ENCODE measurements at regions not wholly inside any gene's neighbourhood (a gene's known extent, or its start where the extent isn't known, plus 50 kb on each side); places are given as distances from the start of the nearest gene placed in this dataset.
"Not testable (repeated sequence)": the region's sequence is repeated elsewhere in the genome, so short reads cannot be mapped to it uniquely, and the experiment has no call there.

GRCh38 chr4:147247579-147247978 is 233.3 kb upstream of the EDNRA start:
- Mint-ChIP-seq H3K9me3 (peaks cover 5% of the 10 kb centered on the region), H3K27ac (ENCODE audit: unreplicated experiment) (no peak overlapping the region), H3K4me3 (no peak overlapping the region), H3K27me3 (ENCODE audit: low read depth) (no peaks in the 10 kb centered on the region), H3K4me1 (peaks cover 5% of the 10 kb centered on the region), H3K36me3 (ENCODE audit: low read depth) (peaks cover 1% of the 10 kb centered on the region)
- no peak for DNase-seq (ENCODE audit: low read depth, low spot score)
- TF ChIP-seq CTCF (conservative IDR thresholded peaks at IDR 0.05), result no peak

DNA sequence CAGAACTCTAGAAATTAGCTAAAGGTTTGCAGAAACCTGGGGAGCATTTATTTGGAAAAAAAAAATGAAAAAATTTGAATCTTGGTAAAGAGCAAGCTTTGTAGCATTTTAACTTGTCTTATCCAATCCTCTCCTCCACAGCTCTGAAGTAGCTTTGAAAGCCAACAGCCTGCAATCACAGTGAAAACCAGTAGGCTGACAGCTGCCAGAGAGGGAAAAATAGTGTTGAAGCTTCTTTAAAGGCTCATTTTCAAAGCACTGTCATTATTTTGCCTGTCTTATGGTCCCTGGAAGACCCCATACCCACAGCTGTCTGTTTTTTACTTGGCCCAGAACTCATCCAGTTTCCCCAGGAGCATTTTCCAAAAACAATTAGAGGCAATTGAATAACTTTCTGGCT is 230.8 kb upstream of the EDNRA start:
- Mint-ChIP-seq H3K27ac (ENCODE audit: unreplicated experiment) (no peak overlapping the region), H3K36me3 (ENCODE audit: low read depth) (peaks cover 2% of the 10 kb centered on the region), H3K9me3 (peaks cover 6% of the 10 kb centered on the region), H3K4me1 (peaks cover 5% of the 10 kb centered on the region), H3K4me3 (no peak overlapping the region), H3K27me3 (ENCODE audit: low read depth) (no peaks in the 10 kb centered on the region)
- TF ChIP-seq CTCF (conservative IDR thresholded peaks at IDR 0.05), result no peak
- no peak for DNase-seq (ENCODE audit: low read depth, low spot score)

- not testable (repeated sequence) for H3K9me3 Mint-ChIP-seq; H3K27ac Mint-ChIP-seq (ENCODE audit: unreplicated experiment); H3K4me1 Mint-ChIP-seq; DNase-seq (ENCODE audit: low read depth, low spot score); H3K36me3 Mint-ChIP-seq (ENCODE audit: low read depth); H3K27me3 Mint-ChIP-seq (ENCODE audit: low read depth); H3K4me3 Mint-ChIP-seq
Measured at GRCh38 chr4:147255268-147255667, 225.6 kb upstream of the EDNRA start.

DNA sequence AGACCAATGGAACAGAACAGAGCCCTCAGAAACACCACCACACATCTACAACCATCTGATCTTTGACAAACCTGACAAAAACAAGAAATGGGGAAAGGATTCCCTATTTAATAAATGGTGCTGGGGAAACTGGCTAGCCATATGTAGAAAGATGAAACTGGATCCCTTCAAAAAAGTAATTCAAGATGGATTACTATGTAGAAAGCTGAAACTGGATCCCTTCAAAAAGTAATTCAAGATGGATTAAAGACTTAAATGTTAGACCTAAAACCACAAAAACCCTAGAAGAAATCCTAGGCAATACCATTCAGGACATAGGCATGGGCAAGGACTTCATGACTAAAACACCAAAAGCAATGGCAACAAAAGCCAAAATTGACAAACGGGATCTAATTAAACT is 221.6 kb upstream of the EDNRA start:
- H3K4me3 Mint-ChIP-seq; H3K36me3 Mint-ChIP-seq (ENCODE audit: low read depth); DNase-seq (ENCODE audit: low read depth, low spot score); H3K27ac Mint-ChIP-seq (ENCODE audit: unreplicated experiment); H3K27me3 Mint-ChIP-seq (ENCODE audit: low read depth); H3K9me3 Mint-ChIP-seq; H3K4me1 Mint-ChIP-seq: not testable (repeated sequence)

- no peak for DNase-seq (ENCODE audit: low read depth, low spot score)
- Mint-ChIP-seq H3K27ac (ENCODE audit: unreplicated experiment) (no peak overlapping the region), H3K36me3 (ENCODE audit: low read depth) (peaks cover 9% of the 10 kb centered on the region), H3K4me1 (peaks cover 5% of the 10 kb centered on the region), H3K9me3 (peaks cover 21% of the 10 kb centered on the region), H3K27me3 (ENCODE audit: low read depth) (no peaks in the 10 kb centered on the region), H3K4me3 (no peak overlapping the region)
- no peak for TF ChIP-seq CTCF (conservative IDR thresholded peaks at IDR 0.05)
Measured at GRCh38 chr4:147284256-147284835, 196.6 kb upstream of the EDNRA start.

GRCh38 chr4:147284935-147285334 is 196.0 kb upstream of the EDNRA start:
- no peak for TF ChIP-seq CTCF (conservative IDR thresholded peaks at IDR 0.05)
- Mint-ChIP-seq H3K27me3 (ENCODE audit: low read depth) (no peaks in the 10 kb centered on the region), H3K9me3 (peaks cover 15% of the 10 kb centered on the region), H3K36me3 (ENCODE audit: low read depth) (peaks cover 5% of the 10 kb centered on the region), H3K4me1 (peaks cover 5% of the 10 kb centered on the region), H3K4me3 (no peak overlapping the region), H3K27ac (ENCODE audit: unreplicated experiment) (no peak overlapping the region)
- no peak for DNase-seq (ENCODE audit: low read depth, low spot score)

- no peak overlapping the region for H3K4me3 Mint-ChIP-seq
Measured at GRCh38 chr4:147285751-147286150, 195.1 kb upstream of the EDNRA start.

More at GRCh38 chr4:147285751-147286150, 195.1 kb upstream of the EDNRA start:
- Mint-ChIP-seq H3K9me3 (peaks cover 12% of the 10 kb centered on the region), H3K4me1 (peaks cover 5% of the 10 kb centered on the region), H3K27me3 (ENCODE audit: low read depth) (no peaks in the 10 kb centered on the region), H3K27ac (ENCODE audit: unreplicated experiment) (no peak overlapping the region), H3K36me3 (ENCODE audit: low read depth) (peaks cover 5% of the 10 kb centered on the region)
- no peak for TF ChIP-seq CTCF (conservative IDR thresholded peaks at IDR 0.05)
- no peak for DNase-seq (ENCODE audit: low read depth, low spot score)
